ENCODE measurements at regions not wholly inside any gene's neighbourhood (a gene's known extent, or its start where the extent isn't known, plus 50 kb on each side); places are given as distances from the start of the nearest gene placed in this dataset.
A peak's percentile ranks its signal among the peaks of the same experiment; 100 is the strongest.

DNA sequence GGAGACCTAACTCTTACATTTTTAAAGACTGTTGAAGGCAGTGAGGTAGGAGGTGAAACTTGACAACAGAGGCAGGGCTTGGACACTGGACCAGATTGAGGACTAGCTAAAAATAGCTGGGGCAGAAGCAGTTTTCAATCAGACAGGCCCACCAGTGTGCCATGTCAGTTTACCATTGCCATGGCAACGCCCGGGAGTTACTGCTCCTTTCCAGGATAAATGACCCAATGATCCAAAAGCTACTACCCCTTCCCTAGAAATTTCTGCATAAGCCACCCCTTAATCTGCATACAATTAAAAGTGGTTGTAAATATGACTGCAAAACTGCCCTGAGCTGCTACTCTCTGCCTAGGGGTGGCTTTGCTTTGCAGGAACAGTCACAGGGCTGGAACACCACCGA lies 53.2 kb upstream of the PKP2 start:
- ChIA-PET POLR2A (no interaction called here), CTCF (interaction anchor here (0.7 to 2.1 kb wide), 3 partner anchors 74 to 1072 kb away, joined by 3 to 9 read pairs (median 3); partner anchors contain the start of genes ALG10 and YARS2)
- H3K4me1 ChIP-seq: no peaks in the 10 kb centered on the region
- TF ChIP-seq ESRRA (IDR thresholded peaks at IDR 0.05; ENCODE audit: borderline replicate concordance, low read length) (no peak), RCOR1 (IDR thresholded peaks at IDR 0.05; ENCODE audit: low read depth, low read length) (no peak), NR3C1 (IDR thresholded peaks at IDR 0.05) (no peak), POLR2AphosphoS2 (conservative IDR thresholded peaks at IDR 0.05; ENCODE audit: low read length) (no peak), MAZ (IDR thresholded peaks at IDR 0.05; ENCODE audit: borderline replicate concordance, low read depth, low read length) (no peak), KDM5A (IDR thresholded peaks at IDR 0.05) (no peak), RARB (CRISPR knock-in tag; IDR thresholded peaks at IDR 0.05) (no peak), HOXB5 (CRISPR knock-in tag; IDR thresholded peaks at IDR 0.05) (no peak), CHD4 (IDR thresholded peaks at IDR 0.05; ENCODE audit: borderline replicate concordance) (no peak), HOXA7 (CRISPR knock-in tag; IDR thresholded peaks at IDR 0.05) (no peak)
- TF ChIP-seq, protein P1, sequence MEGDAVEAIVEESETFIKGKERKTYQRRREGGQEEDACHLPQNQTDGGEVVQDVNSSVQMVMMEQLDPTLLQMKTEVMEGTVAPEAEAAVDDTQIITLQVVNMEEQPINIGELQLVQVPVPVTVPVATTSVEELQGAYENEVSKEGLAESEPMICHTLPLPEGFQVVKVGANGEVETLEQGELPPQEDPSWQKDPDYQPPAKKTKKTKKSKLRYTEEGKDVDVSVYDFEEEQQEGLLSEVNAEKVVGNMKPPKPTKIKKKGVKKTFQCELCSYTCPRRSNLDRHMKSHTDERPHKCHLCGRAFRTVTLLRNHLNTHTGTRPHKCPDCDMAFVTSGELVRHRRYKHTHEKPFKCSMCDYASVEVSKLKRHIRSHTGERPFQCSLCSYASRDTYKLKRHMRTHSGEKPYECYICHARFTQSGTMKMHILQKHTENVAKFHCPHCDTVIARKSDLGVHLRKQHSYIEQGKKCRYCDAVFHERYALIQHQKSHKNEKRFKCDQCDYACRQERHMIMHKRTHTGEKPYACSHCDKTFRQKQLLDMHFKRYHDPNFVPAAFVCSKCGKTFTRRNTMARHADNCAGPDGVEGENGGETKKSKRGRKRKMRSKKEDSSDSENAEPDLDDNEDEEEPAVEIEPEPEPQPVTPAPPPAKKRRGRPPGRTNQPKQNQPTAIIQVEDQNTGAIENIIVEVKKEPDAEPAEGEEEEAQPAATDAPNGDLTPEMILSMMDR (IDR thresholded peaks at IDR 0.05): no peak
- TF ChIP-seq, protein P2, sequence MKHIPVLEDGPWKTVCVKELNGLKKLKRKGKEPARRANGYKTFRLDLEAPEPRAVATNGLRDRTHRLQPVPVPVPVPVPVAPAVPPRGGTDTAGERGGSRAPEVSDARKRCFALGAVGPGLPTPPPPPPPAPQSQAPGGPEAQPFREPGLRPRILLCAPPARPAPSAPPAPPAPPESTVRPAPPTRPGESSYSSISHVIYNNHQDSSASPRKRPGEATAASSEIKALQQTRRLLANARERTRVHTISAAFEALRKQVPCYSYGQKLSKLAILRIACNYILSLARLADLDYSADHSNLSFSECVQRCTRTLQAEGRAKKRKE (CRISPR knock-in tag; IDR thresholded peaks at IDR 0.05; ENCODE audit: low read depth): no peak
- ATAC-seq (no peak), DNase-seq (ENCODE audit: low read depth in 1 of 2, low spot score in 1 of 2) (no peak), FAIRE-seq (no peak)
- whole genome bisulfite sequencing (ENCODE audit: missing lambda C conversion rate): 53% methylated on average over 3 of the region's 3 CpGs
- no peak overlapping the region for H3K4me2 ChIP-seq
- no peak overlapping the region for H3K4me3 ChIP-seq
- no peak overlapping the region for H3K27ac ChIP-seq
- H3K9me3 ChIP-seq: no peaks in the 10 kb centered on the region

DNA sequence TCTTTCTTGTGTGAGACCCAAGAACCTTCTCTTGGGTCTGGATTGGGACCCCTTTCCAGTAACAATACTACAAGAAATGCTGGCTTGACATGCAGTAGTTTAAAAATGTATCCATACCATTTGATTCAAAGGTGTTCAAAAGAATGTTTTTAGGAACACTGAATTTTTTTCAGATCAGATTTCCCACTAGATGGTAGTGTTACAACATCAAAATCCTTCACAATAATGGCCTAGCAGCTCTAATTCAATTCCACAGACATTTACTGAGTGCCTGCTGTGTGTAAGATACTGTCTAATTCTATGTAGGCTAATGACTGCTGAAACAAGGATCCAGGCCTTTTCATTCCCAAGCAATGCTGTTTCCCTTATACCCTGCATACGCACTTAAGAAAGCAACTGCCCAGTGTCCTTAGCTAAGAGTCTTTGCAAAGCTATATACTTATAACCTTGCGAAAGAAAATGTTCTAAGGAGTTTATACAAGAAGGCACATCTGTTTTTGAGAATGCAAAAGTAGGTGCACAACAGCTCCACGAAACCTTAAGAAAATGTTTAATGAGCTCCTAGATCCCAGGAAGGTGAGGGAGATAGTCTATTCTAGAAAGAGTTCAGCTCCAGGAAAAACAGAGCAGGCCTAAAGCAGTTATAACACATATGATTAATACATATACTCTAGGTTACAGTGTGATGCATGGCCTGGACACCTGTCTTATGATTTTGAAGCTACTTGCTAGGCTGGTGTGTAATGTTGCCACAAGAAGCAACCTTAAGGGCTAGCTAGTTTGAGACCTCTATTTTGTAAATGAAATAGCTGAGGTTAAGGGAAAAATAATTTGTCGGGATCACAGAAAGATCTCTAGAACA lies 50.9 kb upstream of the PKP2 start:
- WGBS (ENCODE audit: missing lambda C conversion rate): 71% methylated on average over 4 of the region's 4 CpGs
- ATAC-seq: peak; percentile 58 to 68; a peak in 4 of 6 replicates
- Histone ChIP-seq H3K4me2 (no peak overlapping the region), H3K27ac (no peak overlapping the region), H3K9me3 (no peaks in the 10 kb centered on the region), H3K4me3 (no peak overlapping the region), H3K4me1 (peaks cover 6% of the 10 kb centered on the region; the same call in 1 of the 3 replicates)
- ChIA-PET POLR2A (interaction anchor here (0.6 to 1.1 kb wide), 2 partner anchors 659 to 1074 kb away, joined by 3 read pairs; no protein-coding TSS in a partner anchor), CTCF (interaction anchor here (0.6 to 1.6 kb wide), 6 partner anchors 25 to 1075 kb away, joined by 3 to 9 read pairs (median 6); partner anchors contain the start of gene ALG10)
- TF ChIP-seq HDAC2 (IDR thresholded peaks at IDR 0.05) (no peak), ZSCAN20 (CRISPR knock-in tag; IDR thresholded peaks at IDR 0.05) (no peak), FOXS1 (CRISPR knock-in tag; IDR thresholded peaks at IDR 0.05) (no peak), POLR2AphosphoS2 (conservative IDR thresholded peaks at IDR 0.05; ENCODE audit: low read length) (no peak), HEYL (CRISPR knock-in tag; IDR thresholded peaks at IDR 0.05) (no peak), CBX2 (IDR thresholded peaks at IDR 0.05; ENCODE audit: borderline replicate concordance, low read depth) (no peak), RAD21 (conservative IDR thresholded peaks at IDR 0.05 in 1 of 2, IDR thresholded peaks at IDR 0.05 in 1 of 2) (peak; percentile 61 to 64), SMC3 (IDR thresholded peaks at IDR 0.05) (peak; percentile 59), POLR2A (IDR thresholded peaks at IDR 0.05; ENCODE audit: low read length) (no peak), SREBF2 (IDR thresholded peaks at IDR 0.05) (no peak)
- TF ChIP-seq, protein P3, sequence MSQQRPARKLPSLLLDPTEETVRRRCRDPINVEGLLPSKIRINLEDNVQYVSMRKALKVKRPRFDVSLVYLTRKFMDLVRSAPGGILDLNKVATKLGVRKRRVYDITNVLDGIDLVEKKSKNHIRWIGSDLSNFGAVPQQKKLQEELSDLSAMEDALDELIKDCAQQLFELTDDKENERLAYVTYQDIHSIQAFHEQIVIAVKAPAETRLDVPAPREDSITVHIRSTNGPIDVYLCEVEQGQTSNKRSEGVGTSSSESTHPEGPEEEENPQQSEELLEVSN (IDR thresholded peaks at IDR 0.05; ENCODE audit: borderline replicate concordance, low read depth): no peak
- TF ChIP-seq, protein P1 (IDR thresholded peaks at IDR 0.05): peak; percentile 52
- peak; percentile 7 to 33 for DNase-seq (ENCODE audit: low read depth in 1 of 2, low spot score in 1 of 2)
- peak; percentile 36 for FAIRE-seq
